Amniotic epithelial cell (primary cell): ENCODE measurements at regions not wholly inside any gene's neighbourhood (a gene's known extent, or its start where the extent isn't known, plus 50 kb on each side); places are given as distances from the start of the nearest gene placed in this dataset.
A peak's percentile ranks its signal among the peaks of the same experiment; 100 is the strongest.
"Not testable (repeated sequence)": the region's sequence is repeated elsewhere in the genome, so short reads cannot be mapped to it uniquely, and the experiment has no call there.

Experiments
- DNase-seq: peaks from one replicate; pipeline ENCODE4 v3.0.0-alpha.2; 2010; ENCODE audit warnings: low read depth

GRCh38 chr12:22810036-22810435, 185.1 kb downstream of the ETNK1 start:
- no peak for DNase-seq

- DNase-seq: no peak
Observed at GRCh38 chr12:22812531-22812930, 187.6 kb downstream of the ETNK1 start.

- no peak for DNase-seq
Observed at GRCh38 chr12:22821985-22822384, 197.0 kb downstream of the ETNK1 start.

DNA sequence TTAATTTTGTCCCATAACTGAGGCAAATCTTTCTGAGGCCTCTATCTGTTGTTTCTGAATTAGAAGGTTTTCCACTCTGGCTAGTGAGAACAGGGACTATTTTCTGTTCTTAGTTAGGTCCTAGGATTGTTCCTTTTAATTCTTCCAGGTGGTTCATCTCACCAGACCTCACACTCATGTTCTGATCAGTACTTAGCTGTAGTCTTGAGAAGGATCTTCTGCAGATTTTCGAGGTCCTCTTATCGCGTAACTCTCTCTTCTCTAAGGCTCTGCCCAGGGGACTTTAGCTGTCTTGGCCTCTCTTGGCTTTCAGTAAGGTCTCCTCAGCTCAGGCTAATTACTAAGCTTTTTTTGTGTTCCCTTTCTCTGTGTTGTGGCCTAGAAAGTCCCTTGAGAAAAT, 201.1 kb downstream of the ETNK1 start:
- DNase-seq: no peak

DNA sequence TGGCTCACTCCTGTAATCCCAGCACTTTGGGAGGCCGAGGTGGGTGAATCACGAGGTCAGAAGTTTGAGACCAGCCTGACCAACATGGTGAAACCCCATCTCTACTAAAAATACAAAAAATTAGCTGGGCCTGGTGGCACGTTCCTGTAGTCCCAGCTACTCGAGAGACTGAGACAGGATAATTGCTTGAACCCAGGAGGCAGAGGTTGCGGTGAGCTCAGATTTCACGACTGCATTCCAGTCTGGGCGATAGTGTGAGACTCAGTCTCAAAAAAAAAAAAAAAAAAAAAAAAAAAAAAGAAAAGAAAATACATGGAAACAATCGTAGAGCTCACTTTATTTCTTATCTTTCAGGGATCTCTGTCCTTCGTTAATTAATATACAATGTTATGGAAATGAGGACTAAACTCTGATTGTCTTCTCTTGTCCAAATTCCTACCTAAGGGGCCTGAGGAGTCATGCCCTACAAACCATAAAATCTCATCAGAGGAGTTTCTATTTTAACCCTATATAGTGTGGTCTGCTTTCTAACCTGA, 201.5 kb downstream of the ETNK1 start:
- not testable (repeated sequence) for DNase-seq

DNA sequence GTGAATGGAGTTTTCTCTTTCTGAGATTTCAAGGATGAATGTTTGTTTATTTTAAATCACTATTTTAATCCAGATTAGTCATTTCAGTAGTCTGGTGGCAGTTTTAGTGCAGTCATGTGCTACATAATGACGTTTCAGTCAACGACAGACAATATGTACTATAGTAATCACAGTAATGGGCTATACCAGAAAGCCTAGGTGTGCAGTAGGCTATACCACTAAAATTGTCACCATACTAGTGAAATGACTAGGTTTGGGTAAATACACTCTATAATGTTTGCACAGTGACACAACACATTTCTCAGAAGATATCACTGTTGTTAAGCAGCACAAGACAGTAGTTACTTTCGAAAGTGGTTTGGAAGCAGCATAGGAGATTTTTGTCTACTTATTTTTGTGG, 203.1 kb downstream of the ETNK1 start:
- no peak for DNase-seq

- no peak for DNase-seq
Observed at GRCh38 chr12:22835431-22835830, 210.5 kb downstream of the ETNK1 start.

GRCh38 chr12:22850185-22850584, 225.2 kb downstream of the ETNK1 start:
- DNase-seq: no peak

DNA sequence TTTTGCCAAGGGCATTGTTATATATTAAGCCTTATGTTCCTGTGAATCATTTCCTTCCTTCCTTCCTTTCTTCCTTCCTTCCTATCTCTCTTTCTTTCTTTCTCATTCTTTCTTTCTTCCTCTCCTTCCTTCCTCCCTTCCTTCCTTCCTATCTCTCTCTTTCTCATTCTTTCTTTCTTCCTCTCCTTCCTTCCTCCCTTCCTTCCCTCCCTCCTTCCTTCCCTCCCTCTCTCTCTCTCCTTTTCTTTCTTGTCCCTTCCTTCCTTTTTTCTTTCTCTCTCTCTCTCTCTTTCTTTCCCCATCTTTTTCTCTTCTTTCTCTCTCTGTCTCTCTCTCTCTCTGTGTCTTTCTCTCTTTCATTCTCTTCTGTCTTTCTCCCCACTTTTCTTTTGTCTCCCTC, 226.6 kb downstream of the ETNK1 start:
- no peak for DNase-seq

GRCh38 chr12:22855456-22855855, 230.5 kb downstream of the ETNK1 start:
- DNase-seq: no peak

DNA sequence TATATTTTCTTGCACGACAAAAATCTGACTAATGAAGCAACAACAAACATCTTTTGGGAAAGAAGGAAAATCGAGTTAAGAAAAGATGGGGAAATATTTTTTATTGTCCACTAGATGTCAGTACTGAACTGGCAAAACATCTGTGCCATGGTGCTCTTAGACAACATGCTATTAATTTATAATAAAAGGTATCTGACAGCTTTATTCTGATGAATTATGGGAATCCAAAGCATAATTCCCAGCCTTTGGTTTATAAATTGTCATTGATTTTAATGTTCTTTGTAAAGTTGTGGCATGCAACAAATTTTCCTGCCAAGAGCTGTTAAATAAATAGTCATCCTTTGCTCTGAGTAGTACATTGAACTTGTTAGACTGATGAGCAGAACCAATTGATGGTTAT, 231.2 kb downstream of the ETNK1 start:
- DNase-seq: peak; percentile 50

GRCh38 chr12:22858849-22859570, 234.0 kb downstream of the ETNK1 start:
- peak; percentile 59 for DNase-seq

DNA sequence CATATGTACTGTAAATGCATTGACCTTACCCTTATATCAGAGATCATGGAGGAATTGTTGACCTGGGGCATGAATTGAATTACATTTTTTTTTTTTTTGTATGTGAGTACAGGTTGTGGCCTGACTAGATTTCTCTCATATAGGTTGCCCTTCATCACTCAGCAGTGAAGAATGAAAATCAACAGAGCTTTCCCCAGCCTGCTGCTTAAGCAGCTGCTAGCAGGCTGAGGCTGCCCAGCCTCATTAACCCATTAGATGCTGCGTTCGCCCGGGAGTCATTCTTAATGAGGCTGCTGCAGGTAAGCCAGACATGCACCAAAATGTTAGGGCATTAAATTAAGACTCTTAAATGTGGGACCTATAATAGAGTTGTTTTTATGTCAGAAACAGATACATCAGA, 236.0 kb downstream of the ETNK1 start:
- DNase-seq: no peak

GRCh38 chr12:22865822-22866221, 240.9 kb downstream of the ETNK1 start:
- DNase-seq: no peak

DNA sequence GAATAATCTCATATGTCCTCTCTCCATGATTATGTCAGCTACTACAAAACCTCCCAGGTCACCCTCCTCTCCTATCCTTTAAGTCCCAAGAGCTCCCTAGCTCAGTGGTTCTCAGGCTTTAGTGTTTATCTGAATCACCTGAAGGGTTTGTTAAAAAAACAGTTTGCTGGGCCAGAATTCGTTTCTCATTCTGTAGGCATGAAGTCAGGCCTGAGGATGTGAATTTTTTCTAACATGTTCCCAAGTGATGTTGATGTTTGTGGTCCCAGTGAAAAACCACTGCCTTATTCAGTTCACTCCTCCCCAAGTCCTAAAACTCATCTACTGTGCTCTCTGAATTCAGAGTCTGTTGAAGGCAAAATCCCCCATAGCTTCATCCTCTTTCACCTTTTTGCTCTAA, 241.4 kb downstream of the ETNK1 start:
- DNase-seq: no peak

DNA sequence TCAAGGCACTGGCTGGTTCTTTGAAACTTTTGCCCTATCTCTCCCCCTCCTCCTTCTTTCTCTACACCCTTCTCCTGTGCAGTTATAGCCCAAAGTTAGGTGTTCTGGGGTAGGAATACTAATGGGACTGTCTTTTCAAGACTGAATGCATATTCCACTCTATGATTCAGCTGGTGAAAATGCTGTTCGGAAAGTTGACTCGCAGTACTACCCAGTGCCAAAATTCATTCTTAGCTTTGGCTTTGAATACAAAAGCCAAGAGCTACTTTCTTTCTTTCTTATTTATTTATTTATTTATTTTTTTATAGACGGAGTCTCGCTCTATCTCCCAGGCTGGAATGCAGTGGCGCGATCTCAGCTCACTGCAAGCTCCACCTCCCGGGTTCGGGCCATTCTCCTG, 249.2 kb downstream of the ETNK1 start:
- DNase-seq: no peak

GRCh38 chr12:22876262-22876661, 251.3 kb downstream of the ETNK1 start:
- no peak for DNase-seq

GRCh38 chr12:22879203-22879602, 254.2 kb downstream of the ETNK1 start:
- no peak for DNase-seq

- no peak for DNase-seq
Observed at GRCh38 chr12:22880331-22880730, 255.4 kb downstream of the ETNK1 start.

DNA sequence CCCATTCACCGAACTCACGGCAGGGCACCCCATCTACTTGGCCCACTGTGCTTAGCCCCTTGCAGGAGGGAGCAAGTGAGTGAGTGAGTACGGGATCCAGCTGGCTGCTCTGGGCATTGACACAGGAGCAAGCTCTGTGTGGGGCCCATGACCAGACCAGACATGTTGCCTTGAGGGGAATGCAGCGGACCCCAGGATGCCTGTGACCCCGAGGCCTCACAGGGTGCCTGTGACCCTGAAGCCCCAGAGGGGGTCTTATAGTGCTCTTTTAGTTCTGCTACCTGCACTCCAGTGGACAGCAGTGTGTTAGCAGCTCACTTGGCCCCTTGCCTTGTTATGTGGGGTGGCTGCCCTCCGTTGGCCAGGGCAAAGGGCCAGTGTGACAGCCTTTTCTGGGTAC, 255.8 kb downstream of the ETNK1 start:
- no peak for DNase-seq

DNA sequence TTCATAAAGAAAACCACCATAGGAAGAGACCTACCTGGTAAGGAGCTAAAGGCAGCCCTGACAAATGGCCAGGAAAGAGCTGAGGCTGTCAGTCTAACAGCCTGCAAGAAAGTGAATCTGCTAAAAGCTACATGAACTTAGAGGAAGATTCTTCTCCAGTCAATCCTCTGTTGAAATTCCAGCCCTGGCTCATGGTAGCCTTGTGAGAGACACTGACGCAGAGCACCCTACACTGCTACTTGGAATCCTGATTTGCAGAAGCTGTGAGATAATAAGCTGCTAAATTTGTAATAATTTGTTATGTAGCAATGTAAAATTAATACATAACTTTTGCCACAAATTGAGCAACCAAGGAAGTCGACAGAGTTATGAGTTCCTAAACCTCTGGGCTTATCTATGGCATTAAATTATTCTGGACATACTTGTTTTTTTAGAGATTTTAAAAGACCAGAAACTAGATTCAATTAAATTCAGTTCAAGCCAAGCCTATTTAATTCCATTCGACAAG, 257.0 kb downstream of the ETNK1 start:
- DNase-seq: peak; percentile 52

DNA sequence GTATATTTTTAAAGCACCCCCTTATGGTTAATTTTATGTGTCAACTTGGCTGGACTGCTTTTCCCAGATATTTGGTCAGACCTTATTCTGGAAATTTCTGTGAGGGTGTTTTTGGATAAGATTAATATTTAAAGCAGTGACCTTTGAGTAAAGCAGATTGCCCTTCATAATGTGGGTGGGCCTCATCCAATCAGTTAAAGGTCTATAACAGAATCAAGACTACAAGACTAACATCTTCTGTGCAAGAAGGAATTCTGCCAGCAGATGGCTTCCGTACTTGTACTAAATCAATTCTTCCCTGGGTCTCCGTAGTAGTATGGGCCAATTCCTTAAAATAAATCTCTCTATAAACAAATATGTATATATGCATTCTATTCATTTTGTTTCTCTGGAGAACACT, 257.6 kb downstream of the ETNK1 start:
- DNase-seq: no peak

GRCh38 chr12:22893878-22894277, 268.9 kb downstream of the ETNK1 start:
- no peak for DNase-seq

DNA sequence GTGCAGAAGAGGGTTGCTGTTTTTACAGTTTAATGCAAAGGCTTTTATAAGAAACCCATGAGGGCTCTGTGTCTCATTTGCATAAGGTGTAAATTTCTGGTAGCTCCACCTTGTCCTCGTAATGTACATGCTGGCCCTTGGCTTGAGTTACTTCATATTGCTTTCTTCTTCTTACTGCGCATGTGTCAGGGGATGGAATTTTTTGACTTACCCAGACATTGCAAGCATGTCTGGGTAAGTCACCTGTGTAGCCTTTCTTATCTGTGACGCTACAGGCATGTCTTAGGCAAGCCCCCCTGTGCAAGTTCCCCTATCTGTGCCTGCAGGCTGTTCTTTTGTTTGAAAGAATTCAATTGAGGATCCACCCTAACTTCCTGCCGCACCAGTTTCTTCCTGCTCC, 274.2 kb downstream of the ETNK1 start:
- no peak for DNase-seq
